Neural progenitor cell (in vitro differentiated cells): ENCODE measurements at regions not wholly inside any gene's neighbourhood (a gene's known extent, or its start where the extent isn't known, plus 50 kb on each side); places are given as distances from the start of the nearest gene placed in this dataset.

Source experiments
- EZH2 ChIP-seq: fragments of 200-600 bp; sonication (generic); IDR thresholded peaks from 2 replicates; pipeline ENCODE4 v1.6.1; 2017; ENCODE audit warnings: antibody characterized with exemption, mild to moderate bottlenecking, moderate library complexity
- TF ChIP-seq, protein P1 (sequence below): fragments of 200-600 bp; sonication (generic); IDR thresholded peaks from 2 replicates; pipeline ENCODE4 v1.5.1; 2017; ENCODE audit warnings: antibody characterized with exemption, mild to moderate bottlenecking

DNA sequence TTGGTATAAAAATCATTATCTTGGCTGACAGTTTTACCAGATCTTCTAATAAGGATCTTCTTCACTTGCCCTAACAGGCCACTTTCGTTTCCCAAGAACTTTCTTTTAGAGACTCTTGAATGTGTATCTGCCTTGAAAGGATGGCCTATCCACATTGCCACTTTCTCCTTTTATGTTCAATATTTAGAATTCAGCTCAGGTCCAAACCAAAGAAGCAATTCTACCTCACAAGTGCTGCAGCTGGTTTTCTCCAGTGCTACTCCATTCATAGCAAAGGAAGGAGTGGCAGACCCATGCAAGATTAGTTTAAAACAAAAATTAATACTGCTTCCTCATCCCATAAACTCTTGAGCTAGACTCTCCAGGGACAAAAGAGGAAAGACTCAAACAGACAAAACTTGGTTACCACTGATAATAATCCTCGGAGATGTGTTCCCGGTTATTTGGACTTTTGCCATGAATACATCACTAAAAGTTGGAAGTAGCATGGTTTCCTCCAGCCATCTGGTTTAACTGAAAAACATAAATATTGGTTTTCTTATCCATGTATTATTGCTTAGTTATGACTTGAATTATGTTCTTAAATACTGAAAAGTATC lies 401.8 kb downstream of the PABPC4L start:
- TF ChIP-seq EZH2, result no peak
- TF ChIP-seq, protein P1, sequence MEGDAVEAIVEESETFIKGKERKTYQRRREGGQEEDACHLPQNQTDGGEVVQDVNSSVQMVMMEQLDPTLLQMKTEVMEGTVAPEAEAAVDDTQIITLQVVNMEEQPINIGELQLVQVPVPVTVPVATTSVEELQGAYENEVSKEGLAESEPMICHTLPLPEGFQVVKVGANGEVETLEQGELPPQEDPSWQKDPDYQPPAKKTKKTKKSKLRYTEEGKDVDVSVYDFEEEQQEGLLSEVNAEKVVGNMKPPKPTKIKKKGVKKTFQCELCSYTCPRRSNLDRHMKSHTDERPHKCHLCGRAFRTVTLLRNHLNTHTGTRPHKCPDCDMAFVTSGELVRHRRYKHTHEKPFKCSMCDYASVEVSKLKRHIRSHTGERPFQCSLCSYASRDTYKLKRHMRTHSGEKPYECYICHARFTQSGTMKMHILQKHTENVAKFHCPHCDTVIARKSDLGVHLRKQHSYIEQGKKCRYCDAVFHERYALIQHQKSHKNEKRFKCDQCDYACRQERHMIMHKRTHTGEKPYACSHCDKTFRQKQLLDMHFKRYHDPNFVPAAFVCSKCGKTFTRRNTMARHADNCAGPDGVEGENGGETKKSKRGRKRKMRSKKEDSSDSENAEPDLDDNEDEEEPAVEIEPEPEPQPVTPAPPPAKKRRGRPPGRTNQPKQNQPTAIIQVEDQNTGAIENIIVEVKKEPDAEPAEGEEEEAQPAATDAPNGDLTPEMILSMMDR, result no peak
